Ishikawa (cell line): ENCODE measurements at regions not wholly inside any gene's neighbourhood (a gene's known extent, or its start where the extent isn't known, plus 50 kb on each side); places are given as distances from the start of the nearest gene placed in this dataset.

Experiments used
- NFIC ChIP-seq: IDR thresholded peaks from 2 replicates; pipeline ENCODE4 v1.6.1; 2012
- TF ChIP-seq, protein P1 (sequence below): IDR thresholded peaks from 2 replicates; pipeline ENCODE4 v1.6.1; 2012

DNA sequence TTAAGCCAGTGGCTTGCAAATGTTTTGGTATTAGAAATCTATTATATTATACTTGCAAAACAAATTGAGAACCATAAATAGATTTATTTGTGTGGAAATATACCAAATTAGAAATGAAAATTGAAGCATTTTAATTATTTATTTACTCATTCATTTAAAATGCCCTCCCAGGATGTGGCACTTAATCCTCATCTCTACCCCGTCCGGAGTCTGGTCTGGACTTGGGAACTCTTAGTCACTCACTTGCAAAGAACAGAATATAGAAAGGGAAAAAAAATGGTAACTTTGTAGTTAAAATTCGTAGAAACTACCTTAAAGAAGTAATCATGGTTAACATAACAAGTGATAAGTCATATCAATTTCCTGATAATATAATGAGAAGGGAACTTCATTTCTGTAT lies 775.9 kb upstream of the INTU start:
- no peak for TF ChIP-seq NFIC
- TF ChIP-seq, protein P1, sequence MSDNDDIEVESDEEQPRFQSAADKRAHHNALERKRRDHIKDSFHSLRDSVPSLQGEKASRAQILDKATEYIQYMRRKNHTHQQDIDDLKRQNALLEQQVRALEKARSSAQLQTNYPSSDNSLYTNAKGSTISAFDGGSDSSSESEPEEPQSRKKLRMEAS: no peak
